ENCODE measurements at regions not wholly inside any gene's neighbourhood (a gene's known extent, or its start where the extent isn't known, plus 50 kb on each side); places are given as distances from the start of the nearest gene placed in this dataset.
"Not testable (repeated sequence)": the region's sequence is repeated elsewhere in the genome, so short reads cannot be mapped to it uniquely, and the experiment has no call there.

GRCh38 chrX:43225626-43226328, 430.3 kb upstream of the MAOA start:
- no peak for ATAC-seq
- no peak for DNase-seq

GRCh38 chrX:43238461-43238945, 417.6 kb upstream of the MAOA start:
- no peak for ATAC-seq

GRCh38 chrX:43239356-43239755, 416.7 kb upstream of the MAOA start:
- ATAC-seq (no peak), DNase-seq (no peak)

More at GRCh38 chrX:43238461-43238945, 417.6 kb upstream of the MAOA start:
- DNase-seq, result no peak

- DNase-seq (no peak), ATAC-seq (no peak)
Observed at GRCh38 chrX:43255596-43255995, 400.5 kb upstream of the MAOA start.

- DNase-seq (no peak), ATAC-seq (no peak)
Observed at GRCh38 chrX:43266487-43266886, 389.6 kb upstream of the MAOA start.

GRCh38 chrX:43267652-43268051, 388.4 kb upstream of the MAOA start:
- no peak for ATAC-seq
- no peak for DNase-seq

- no peak for ATAC-seq
Observed at GRCh38 chrX:43269201-43269600, 386.9 kb upstream of the MAOA start.

GRCh38 chrX:43277879-43278278, 378.2 kb upstream of the MAOA start:
- no peak for DNase-seq
- no peak for ATAC-seq

More at GRCh38 chrX:43269201-43269600, 386.9 kb upstream of the MAOA start:
- no peak for DNase-seq

- ATAC-seq (no peak), DNase-seq (no peak)
Observed at GRCh38 chrX:43278440-43278839, 377.7 kb upstream of the MAOA start.

GRCh38 chrX:43279341-43279808, 376.7 kb upstream of the MAOA start:
- DNase-seq, result no peak
- no peak for ATAC-seq

- no peak for ATAC-seq
- no peak for DNase-seq
Observed at GRCh38 chrX:43283187-43283586, 372.9 kb upstream of the MAOA start.

- DNase-seq, ATAC-seq: not testable (repeated sequence)
Observed at GRCh38 chrX:43311625-43312024, 344.5 kb upstream of the MAOA start.

GRCh38 chrX:43313035-43313434, 343.1 kb upstream of the MAOA start:
- no peak for ATAC-seq
- no peak for DNase-seq

- DNase-seq, result no peak
- ATAC-seq, result no peak
Observed at GRCh38 chrX:43314525-43314924, 341.6 kb upstream of the MAOA start.

- ATAC-seq (no peak), DNase-seq (no peak)
Observed at GRCh38 chrX:43315622-43316021, 340.5 kb upstream of the MAOA start.

GRCh38 chrX:43316146-43316545, 340.0 kb upstream of the MAOA start:
- DNase-seq, result no peak
- no peak for ATAC-seq

GRCh38 chrX:43317378-43317777, 338.7 kb upstream of the MAOA start:
- DNase-seq, result no peak
- ATAC-seq, result no peak

GRCh38 chrX:43328358-43328946, 327.6 kb upstream of the MAOA start:
- ATAC-seq (no peak), DNase-seq (no peak)

GRCh38 chrX:43333543-43333942, 322.6 kb upstream of the MAOA start:
- DNase-seq (no peak), ATAC-seq (no peak)

- no peak for DNase-seq
- no peak for ATAC-seq
Observed at GRCh38 chrX:43345166-43345565, 310.9 kb upstream of the MAOA start.

GRCh38 chrX:43349363-43349762, 306.7 kb upstream of the MAOA start:
- DNase-seq, result peak; percentile 15
- no peak for ATAC-seq

GRCh38 chrX:43350935-43351334, 305.2 kb upstream of the MAOA start:
- ATAC-seq (no peak), DNase-seq (no peak)

- DNase-seq (no peak), ATAC-seq (no peak)
Observed at GRCh38 chrX:43357741-43358140, 298.4 kb upstream of the MAOA start.

- ATAC-seq, result no peak
Observed at GRCh38 chrX:43373032-43373431, 283.1 kb upstream of the MAOA start.

More at GRCh38 chrX:43373032-43373431, 283.1 kb upstream of the MAOA start:
- no peak for DNase-seq

Measured in stimulated activated naive CD8-positive, alpha-beta T cell treated with anti-CD3 and anti-CD28 coated beads, Interleukin-15, Interleukin-2, amounts not matched to agents 100 U/mL and 50 U/mL, for 24 hours (primary cell).